Stimulated activated effector memory CD8-positive, alpha-beta T cell treated with anti-CD3 and anti-CD28 coated beads, Interleukin-12 subunit alpha, Interleukin-12 subunit beta, amount 100 ng/mL, for 72 hours (primary cell): ENCODE measurements at regions not wholly inside any gene's neighbourhood (a gene's known extent, or its start where the extent isn't known, plus 50 kb on each side); places are given as distances from the start of the nearest gene placed in this dataset.

ENCODE experiments used
- ATAC-seq: fragments of 150-1000 bp; cut with Tn5 transposase; 2 replicates; pipeline ENCODE4 v1.10.0; 2021
- DNase-seq, 2 donors: peaks; one replicate each; pipeline ENCODE4 v3.0.0; 2021 to 2022; ENCODE audit warnings: low spot score in 2 of 2
- H3K27ac Mint-ChIP-seq: one replicate; pipeline ENCODE4 v1.8.0; 2022; ENCODE audit warnings: mild to moderate bottlenecking, mixed read lengths
- H3K36me3 Mint-ChIP-seq: one replicate; pipeline ENCODE4 v1.8.0; 2022; ENCODE audit warnings: mild to moderate bottlenecking, mixed read lengths
- H3K4me1 Mint-ChIP-seq: one replicate; pipeline ENCODE4 v1.8.0; 2022; ENCODE audit warnings: mixed read lengths
- H3K4me3 Mint-ChIP-seq: one replicate; pipeline ENCODE4 v1.8.0; 2022; ENCODE audit warnings: mild to moderate bottlenecking, mixed read lengths
- H3K9me3 Mint-ChIP-seq: one replicate; pipeline ENCODE4 v1.8.0; 2022; ENCODE audit warnings: mixed read lengths

DNA sequence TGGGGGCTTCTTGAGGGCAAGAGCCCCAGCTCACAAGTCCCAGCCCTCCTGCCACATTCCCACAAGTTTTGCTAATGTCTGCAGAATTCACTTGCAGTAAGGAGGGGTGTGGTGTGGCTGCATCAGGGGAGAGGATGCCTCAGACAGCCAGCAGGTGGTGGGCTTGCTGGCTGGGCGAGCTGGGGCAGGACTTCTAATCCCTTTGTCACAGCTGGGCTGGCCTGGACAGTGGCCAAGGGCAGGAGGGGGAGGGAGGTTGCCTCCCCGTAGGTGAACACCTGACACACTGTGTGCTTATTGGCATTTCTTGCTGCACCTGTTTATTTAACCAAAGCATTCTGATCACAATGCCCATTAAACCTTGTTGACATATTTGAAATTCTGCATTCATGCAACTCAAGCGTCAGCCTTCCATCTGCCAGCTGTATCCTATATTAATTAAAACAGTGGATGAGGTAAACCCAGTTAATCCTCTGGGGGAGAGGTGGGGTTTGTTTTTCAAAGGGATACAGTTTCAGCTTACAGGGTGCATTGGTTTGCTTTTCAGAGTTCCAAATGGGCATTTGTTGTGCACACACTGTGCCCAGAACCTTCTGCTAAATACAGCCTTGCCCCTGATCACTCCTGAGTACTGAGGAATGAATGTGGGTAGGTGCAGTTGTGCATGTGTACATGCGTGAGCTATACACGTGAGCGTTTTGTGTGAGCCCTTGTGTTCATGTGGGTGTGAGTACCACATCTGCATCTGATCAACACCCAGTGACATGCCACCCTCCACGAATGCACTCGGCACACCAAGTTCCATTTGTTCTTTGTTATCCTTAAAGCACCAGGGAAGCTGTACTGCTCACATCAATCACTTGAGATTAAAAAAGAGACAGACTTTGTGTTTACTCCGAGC, 268.7 kb downstream of the XXYLT1 start:
- peak; percentile 54 for ATAC-seq

DNA sequence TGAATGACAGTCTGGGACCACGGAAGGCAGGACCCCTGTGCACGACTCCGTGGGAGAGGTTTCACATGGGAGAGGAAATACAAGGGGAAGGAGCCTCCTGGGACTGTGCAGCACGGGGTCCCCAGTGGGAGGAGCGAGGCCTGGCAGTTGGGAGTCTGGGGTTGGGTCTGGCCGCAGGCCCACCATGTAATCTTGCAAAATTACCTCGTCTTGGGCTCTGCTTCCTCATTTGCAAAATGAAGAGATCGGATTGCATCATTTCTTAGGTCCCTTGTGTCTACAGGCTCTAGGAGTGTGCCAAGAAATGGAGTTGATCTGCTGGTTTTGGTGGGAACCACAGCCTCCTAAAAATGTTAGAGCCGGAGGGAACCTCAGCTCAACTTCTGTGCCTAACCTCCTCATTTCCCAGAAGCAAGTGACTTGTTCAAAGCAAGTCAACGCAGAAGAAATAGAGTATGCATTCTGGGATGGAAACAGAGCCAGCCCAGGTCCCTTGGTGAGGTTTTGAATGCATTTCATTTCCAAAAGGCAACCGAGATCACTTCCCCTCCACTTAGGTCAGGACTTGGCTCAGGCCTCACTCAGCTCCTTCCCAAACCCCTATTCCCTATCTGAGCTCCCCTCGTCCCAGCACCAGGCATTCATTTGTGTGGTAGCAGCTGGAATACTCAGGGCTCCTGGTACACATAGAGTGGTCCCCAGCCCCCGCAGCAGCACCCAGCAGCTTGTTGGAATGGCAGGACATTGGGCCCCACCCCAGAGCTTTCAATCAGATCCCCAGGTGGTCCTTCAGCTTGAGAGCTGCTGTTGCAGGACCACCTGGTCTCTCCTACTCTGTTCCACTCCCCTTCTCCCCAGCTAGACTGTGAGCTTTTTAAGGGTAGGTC, 267.7 kb downstream of the XXYLT1 start:
- no peaks in the 10 kb centered on the region for H3K36me3 Mint-ChIP-seq
- H3K9me3 Mint-ChIP-seq = no peaks in the 10 kb centered on the region
- H3K27ac Mint-ChIP-seq = no peak overlapping the region
- no peak overlapping the region for H3K4me3 Mint-ChIP-seq
- no peaks in the 10 kb centered on the region for H3K4me1 Mint-ChIP-seq
- ATAC-seq (no peak), DNase-seq (no peak)

More for the DNA sequence above, 268.7 kb downstream of the XXYLT1 start:
- no peaks in the 10 kb centered on the region for H3K4me1 Mint-ChIP-seq
- no peaks in the 10 kb centered on the region for H3K9me3 Mint-ChIP-seq
- H3K27ac Mint-ChIP-seq = no peak overlapping the region
- no peak for DNase-seq
- no peaks in the 10 kb centered on the region for H3K36me3 Mint-ChIP-seq
- no peak overlapping the region for H3K4me3 Mint-ChIP-seq

DNA sequence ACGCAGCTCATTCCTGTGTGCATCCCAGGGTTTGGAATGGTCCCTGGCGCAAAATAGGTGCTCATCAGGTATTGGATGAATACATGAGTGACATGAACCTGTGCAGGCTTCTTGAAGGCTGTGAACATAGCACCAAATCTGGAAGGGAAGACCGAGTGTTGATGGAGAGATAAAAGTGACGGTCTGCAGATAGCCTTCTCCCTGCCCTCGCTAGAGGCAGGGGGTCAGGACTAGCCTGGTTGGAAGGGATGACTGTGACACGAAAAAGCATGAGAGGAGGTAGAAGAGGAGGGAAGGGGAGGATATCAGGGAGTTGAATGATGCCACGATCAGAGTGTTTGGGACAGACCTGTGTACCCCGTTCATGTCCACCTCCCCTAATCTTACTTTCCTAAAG, 267.1 kb downstream of the XXYLT1 start:
- ATAC-seq = no peak
- Mint-ChIP-seq H3K4me1 (no peaks in the 10 kb centered on the region), H3K4me3 (no peak overlapping the region), H3K36me3 (no peaks in the 10 kb centered on the region), H3K27ac (no peak overlapping the region), H3K9me3 (no peaks in the 10 kb centered on the region)
- DNase-seq = no peak

DNA sequence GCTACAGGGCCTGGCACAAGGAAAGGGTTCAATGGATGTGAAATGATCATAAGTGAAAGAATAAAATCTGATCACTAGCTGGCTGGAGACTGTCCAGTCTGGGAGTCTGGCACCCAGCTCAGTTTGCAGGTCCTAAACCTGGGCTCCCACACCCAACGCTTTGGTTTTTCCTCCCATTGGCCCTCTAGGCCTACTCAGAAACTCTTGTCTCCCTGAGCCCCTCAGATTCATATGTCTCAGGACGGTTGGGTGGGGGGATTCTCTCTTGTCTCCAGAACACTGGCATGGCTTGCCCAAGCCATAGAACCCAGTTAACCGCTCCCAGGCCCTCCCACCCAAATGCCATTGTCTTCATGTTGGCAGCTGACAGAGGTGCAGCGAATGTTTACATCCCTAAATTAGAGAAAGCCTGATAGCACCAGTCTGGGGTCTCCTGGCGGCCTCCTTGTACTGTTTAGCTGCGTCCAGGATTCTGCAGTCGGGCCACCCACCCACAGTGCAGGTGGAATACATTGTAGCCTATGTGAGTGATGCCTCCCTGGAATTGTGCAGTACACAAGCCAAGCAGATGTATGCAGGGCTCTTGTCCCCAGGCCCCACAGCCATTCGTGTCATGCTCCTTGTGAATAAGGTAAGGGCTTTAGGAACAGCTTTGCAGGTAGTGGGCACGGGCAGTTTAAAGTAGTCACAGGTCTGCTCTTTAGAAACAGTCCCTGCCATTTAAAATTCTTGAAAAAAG, 266.3 kb downstream of the XXYLT1 start:
- Mint-ChIP-seq H3K9me3 (no peaks in the 10 kb centered on the region), H3K36me3 (no peaks in the 10 kb centered on the region), H3K4me1 (no peaks in the 10 kb centered on the region), H3K4me3 (no peak overlapping the region), H3K27ac (no peak overlapping the region)
- ATAC-seq (no peak), DNase-seq (no peak)

DNA sequence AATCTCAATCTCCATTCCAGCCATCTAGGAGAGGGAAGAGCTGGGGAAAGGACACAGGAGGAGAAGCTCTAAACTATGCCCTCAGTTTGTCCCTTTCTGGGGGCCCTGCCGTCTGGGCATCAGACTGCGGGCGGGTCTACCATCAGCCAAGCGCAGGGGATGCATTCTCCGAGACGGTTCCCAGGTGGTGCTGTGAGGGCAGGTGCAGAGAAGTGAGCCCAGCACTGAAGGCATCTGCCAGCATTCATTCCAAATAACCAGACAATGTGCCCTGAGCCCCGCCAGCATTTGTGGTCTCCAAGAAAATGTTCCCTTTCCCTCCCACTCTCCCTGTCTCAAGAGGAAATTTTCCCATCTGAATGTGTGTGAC, 265.7 kb downstream of the XXYLT1 start:
- ATAC-seq = no peak
- H3K27ac Mint-ChIP-seq = no peak overlapping the region
- H3K4me3 Mint-ChIP-seq = no peak overlapping the region
- DNase-seq = no peak
- H3K9me3 Mint-ChIP-seq = no peaks in the 10 kb centered on the region
- H3K4me1 Mint-ChIP-seq = no peaks in the 10 kb centered on the region
- H3K36me3 Mint-ChIP-seq = no peaks in the 10 kb centered on the region

DNA sequence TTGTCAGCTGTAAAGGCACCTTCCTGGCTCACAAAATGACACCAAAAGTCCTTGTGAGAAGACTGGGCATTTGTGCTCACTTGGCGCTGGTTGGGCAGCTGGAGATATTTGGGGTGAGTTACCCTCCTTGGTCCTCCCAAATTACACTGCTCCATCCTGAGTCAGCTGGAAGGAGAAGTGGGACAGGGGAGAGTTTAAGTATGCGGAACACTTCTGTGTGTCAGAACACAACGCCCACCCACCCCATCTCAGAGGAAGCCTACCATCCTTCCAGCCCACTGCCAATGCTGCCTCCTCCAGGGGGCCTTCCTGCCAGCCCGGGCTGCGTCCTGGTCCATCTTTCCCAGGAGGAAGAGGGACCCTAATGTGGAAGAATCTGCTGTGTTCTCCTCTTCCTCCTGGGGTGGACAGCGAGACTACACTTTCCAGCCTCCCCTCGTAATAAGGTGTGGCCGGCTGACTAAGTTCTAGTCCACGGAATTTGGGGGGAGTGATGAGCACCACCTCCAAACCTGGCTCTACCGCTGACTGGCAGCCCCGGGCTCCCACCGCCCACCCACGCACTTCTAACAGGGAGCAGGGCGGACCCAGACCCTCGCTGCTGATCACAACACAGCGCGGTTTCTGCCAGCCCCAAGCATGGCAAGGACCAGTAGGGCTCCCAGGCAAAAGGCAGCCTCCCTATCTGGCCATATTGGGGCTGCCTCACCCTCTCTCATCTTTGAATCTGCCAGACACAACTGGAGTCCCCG, 265.0 kb downstream of the XXYLT1 start:
- DNase-seq (no peak), ATAC-seq (no peak)
- no peak overlapping the region for H3K27ac Mint-ChIP-seq
- H3K4me1 Mint-ChIP-seq = no peaks in the 10 kb centered on the region
- H3K9me3 Mint-ChIP-seq = no peaks in the 10 kb centered on the region
- H3K4me3 Mint-ChIP-seq = no peak overlapping the region
- H3K36me3 Mint-ChIP-seq = no peaks in the 10 kb centered on the region

DNA sequence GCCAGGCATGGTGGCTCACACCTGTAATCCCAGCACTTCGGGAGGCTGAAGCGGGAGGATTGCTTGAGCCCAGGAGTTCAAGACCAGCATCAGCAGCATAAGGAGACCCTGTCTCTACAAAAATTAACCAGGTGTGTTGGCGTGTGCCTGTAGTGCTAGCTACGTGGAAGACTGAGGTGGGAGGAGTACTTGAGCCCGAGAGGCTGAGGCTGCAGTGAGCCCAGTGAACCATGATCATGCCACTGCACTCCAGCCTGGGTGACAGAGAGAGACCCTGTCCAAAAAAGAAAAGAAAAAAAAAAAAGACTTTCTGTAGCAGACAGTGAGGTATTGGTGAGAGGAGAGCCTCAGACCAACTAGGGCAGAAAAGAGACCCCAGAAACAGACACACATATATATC, 263.8 kb downstream of the XXYLT1 start:
- ATAC-seq (no peak), DNase-seq (no peak)
- no peaks in the 10 kb centered on the region for H3K4me1 Mint-ChIP-seq
- no peaks in the 10 kb centered on the region for H3K36me3 Mint-ChIP-seq
- H3K4me3 Mint-ChIP-seq = no peak overlapping the region
- no peak overlapping the region for H3K27ac Mint-ChIP-seq
- no peaks in the 10 kb centered on the region for H3K9me3 Mint-ChIP-seq

DNA sequence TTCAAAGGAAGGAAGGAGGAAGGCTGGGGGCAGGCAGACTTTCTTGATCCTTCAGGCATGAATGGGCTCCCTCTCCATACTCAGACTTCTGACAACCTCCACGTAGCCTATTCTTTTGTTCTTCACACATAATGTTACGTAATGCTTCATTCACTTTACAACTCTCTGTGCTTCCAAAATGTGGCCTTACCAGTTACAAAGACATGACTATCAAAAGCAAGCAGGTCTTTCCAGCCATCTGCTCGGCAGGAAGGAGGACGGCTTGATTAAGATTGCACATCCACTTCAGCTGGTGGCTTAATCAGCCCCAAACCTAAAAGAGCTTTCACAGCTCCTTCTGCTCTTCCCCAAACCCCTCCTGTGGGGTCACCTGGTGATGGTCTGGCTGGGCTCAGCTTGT, 263.2 kb downstream of the XXYLT1 start:
- Mint-ChIP-seq H3K4me1 (no peaks in the 10 kb centered on the region), H3K36me3 (no peaks in the 10 kb centered on the region)
- DNase-seq = no peak

DNA sequence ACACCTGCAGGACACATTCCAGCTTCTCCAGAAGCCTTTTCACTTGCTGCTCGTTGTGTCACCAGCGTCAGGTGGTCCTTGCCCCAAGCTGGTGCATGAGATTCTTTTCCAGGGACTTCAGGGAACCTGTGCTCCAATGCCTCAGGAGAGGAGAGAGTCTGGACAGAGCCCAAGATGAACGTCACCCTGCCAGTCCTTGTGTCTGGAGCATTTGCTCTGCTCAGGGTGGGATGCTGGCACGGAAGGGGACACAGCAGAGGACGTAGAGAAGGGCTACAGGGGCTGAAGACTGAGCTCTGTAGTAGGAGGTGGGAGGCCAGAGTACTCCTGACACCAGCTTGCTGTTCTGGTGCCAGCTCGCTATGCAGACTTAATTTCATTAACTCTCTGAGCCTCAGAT, 262.1 kb downstream of the XXYLT1 start:
- no peaks in the 10 kb centered on the region for H3K4me1 Mint-ChIP-seq
- H3K27ac Mint-ChIP-seq = no peak overlapping the region
- no peak overlapping the region for H3K4me3 Mint-ChIP-seq
- H3K36me3 Mint-ChIP-seq = no peaks in the 10 kb centered on the region
- ATAC-seq (no peak), DNase-seq (no peak)
- H3K9me3 Mint-ChIP-seq = no peaks in the 10 kb centered on the region

More for the DNA sequence above, 263.2 kb downstream of the XXYLT1 start:
- no peak for ATAC-seq
- Mint-ChIP-seq H3K9me3 (no peaks in the 10 kb centered on the region), H3K4me3 (no peak overlapping the region), H3K27ac (no peak overlapping the region)

DNA sequence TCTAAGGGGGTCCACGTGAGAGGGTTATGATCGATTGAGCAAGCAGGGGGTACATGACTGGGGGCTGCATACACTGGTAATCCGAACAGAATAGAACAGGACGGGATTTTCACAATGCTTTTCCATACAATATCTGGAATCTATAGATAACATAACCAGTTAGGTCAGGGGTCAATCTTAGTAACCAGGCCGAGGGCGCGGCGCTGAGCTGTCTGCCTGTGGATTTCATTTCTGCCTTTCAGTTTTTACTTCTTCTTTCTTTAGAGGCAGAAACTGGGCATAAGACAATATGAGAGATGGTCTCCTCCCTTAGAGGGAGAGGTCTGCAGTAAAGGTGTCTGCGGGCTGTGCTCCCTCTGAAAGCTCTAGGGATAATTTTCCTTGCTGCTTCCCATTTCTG, 261.3 kb downstream of the XXYLT1 start:
- Mint-ChIP-seq H3K27ac (no peak overlapping the region), H3K4me3 (no peak overlapping the region), H3K4me1 (peaks cover under 1% of the 10 kb centered on the region), H3K36me3 (no peaks in the 10 kb centered on the region), H3K9me3 (no peaks in the 10 kb centered on the region)
- DNase-seq (no peak), ATAC-seq (no peak)

DNA sequence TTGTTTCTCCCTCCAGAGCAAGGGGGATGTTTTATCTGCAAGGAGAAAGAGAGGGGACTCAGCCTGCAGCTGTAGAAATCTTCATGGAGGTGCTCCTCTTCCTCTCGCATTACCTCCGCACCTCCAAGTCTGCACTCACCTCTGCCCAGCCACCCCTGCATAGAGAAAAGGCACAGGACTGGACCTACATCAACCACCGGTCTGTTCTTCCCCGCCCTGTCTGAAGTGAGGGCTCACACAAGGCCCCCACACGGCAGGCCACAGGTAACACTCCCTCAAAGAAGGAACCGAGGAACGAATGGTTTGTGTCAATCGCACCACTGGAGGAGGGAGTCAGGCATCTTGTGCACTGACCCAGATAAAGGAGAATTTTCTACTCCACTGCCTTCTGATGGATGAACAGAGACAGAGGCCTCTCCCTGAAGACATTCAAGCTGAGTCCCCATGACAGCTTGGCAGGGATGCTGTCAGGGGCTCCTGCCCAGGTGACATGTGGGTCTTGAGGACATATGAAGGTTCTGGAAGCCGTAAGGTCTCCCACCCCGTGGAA, 260.3 kb downstream of the XXYLT1 start:
- Mint-ChIP-seq H3K36me3 (no peaks in the 10 kb centered on the region), H3K27ac (no peak overlapping the region), H3K4me1 (peaks cover 6% of the 10 kb centered on the region), H3K9me3 (no peaks in the 10 kb centered on the region), H3K4me3 (no peak overlapping the region)
- no peak for ATAC-seq
- no peak for DNase-seq

DNA sequence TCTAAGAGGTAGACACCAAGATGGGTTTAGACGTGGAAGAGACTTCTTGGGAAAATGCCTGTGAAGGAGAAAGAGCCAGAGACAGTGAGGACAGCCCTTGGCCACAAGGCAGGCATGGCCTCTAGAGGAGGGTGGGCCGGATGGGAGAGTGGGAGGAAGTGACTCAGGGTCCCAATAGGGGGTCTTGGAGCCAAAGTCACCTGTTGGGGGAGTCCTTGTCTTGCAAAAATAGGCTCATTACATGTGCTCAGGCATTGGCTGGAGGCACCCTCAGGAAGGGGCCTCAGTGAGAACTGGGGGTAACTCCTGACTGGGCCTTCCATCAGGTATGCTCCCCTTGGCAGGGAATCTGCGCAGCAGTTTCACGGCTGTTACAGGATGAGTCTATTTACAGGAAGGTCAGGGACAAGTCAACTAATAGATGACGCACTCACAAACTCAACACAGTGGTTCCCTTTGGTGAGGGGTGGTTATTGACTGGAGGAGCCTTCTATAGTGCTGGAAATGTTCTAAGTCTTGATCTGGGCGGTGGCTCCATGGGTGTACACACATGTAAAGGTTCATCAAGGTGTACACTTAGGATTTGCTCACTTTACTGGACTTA, 259.6 kb downstream of the XXYLT1 start:
- Mint-ChIP-seq H3K9me3 (no peaks in the 10 kb centered on the region), H3K4me1 (peaks cover 6% of the 10 kb centered on the region), H3K4me3 (no peak overlapping the region), H3K36me3 (no peaks in the 10 kb centered on the region), H3K27ac (no peak overlapping the region)
- ATAC-seq = peak; percentile 5
- no peak for DNase-seq

DNA sequence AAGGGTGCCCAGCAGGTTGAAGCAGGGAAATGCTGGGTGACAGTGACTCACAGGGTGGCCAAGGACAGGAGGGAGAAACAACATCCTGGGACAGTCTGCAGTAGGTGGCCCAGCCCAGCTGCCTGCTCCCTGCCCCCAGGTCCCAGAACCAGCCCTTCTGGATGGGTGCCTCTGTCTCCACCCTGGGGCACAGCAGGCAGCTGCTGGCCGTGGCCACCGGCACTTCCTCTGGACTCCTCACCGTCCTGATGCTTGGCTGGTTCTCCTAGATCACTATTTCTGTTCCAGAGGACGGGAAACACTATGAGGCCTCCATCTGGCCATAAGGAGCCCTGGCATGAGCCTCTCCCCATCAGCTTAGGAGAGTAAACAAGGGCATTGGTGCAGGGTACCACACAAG, 258.9 kb downstream of the XXYLT1 start:
- Mint-ChIP-seq H3K9me3 (no peaks in the 10 kb centered on the region), H3K4me1 (peaks cover 6% of the 10 kb centered on the region), H3K4me3 (no peak overlapping the region), H3K36me3 (no peaks in the 10 kb centered on the region), H3K27ac (no peak overlapping the region)
- ATAC-seq = no peak
- no peak for DNase-seq

DNA sequence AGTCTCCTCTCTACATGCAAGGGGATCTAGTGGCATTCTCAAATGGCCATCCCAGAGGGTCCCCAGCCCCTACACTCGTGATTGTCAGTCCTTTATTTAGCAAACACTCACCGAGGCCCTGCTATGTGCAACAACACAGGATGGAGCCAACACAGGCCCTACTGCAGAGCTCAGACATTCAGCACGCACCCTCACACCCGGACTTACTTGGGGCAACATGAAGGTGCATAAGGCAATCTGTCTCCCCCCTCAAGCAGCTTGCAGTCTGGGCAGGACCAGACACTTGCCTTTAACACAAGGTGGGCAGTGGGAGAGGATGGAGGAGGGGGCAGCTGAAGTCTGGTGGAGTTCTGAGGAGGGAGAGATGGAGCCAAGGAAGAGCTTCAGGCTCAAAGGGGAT, 258.4 kb downstream of the XXYLT1 start:
- no peak overlapping the region for H3K27ac Mint-ChIP-seq
- H3K36me3 Mint-ChIP-seq = no peaks in the 10 kb centered on the region
- DNase-seq = no peak
- no peak for ATAC-seq
- peaks cover 6% of the 10 kb centered on the region for H3K4me1 Mint-ChIP-seq
- no peaks in the 10 kb centered on the region for H3K9me3 Mint-ChIP-seq
- no peak overlapping the region for H3K4me3 Mint-ChIP-seq
